ENCODE measurements at regions not wholly inside any gene's neighbourhood (a gene's known extent, or its start where the extent isn't known, plus 50 kb on each side); places are given as distances from the start of the nearest gene placed in this dataset.

GRCh38 chr4:162366146-162366545, 202.3 kb upstream of the FSTL5 start:
- no peak overlapping the region for H3K4me3 ChIP-seq (ENCODE audit: extremely low read depth in 1 of 4, insufficient read depth in 2 of 4, low read depth in 3 of 4, low read length in 4 of 4)
- H3K56ac ChIP-seq (replicated peaks; ENCODE audit: insufficient read length, low read depth, low read length) = no peak overlapping the region
- H3K36me3 ChIP-seq (ENCODE audit: control insufficient read depth in 2 of 4, insufficient read depth in 4 of 4, low read length in 3 of 4) = no peaks in the 10 kb centered on the region
- H3K27ac ChIP-seq (ENCODE audit: low read depth, low read length) = no peak overlapping the region
- H2BK120ac ChIP-seq (replicated peaks; ENCODE audit: low read depth, low read length) = no peak overlapping the region
- H3K4me2 ChIP-seq (ENCODE audit: insufficient read depth in 1 of 2, low read depth in 2 of 2, low read length in 2 of 2) = no peak overlapping the region
- H2BK12ac ChIP-seq (ENCODE audit: low read depth, low read length) = no peak overlapping the region
- H3K23ac ChIP-seq (ENCODE audit: insufficient read length) = no peak overlapping the region
- TF ChIP-seq ASH2L (IDR thresholded peaks at IDR 0.05; ENCODE audit: low read length) (no peak), CTCF (IDR thresholded peaks at IDR 0.05; ENCODE audit: control extremely low read depth in 1 of 3, insufficient read depth in 1 of 3, low read depth in 1 of 3, low read length in 3 of 3) (no peak)
- no peaks in the 10 kb centered on the region for H3K27me3 ChIP-seq (replicated peaks in 1 of 4; ENCODE audit: control insufficient read depth in 3 of 4, extremely low read depth in 1 of 4, insufficient read depth in 3 of 4, low read length in 3 of 4)
- H3K79me1 ChIP-seq (ENCODE audit: low read depth, low read length) = no peaks in the 10 kb centered on the region
- CTCF ChIA-PET (ENCODE audit: partially characterized antibody) = no interaction called here
- H3K9ac ChIP-seq (replicated peaks in 1 of 4; ENCODE audit: extremely low read depth in 1 of 4, low read depth in 3 of 4, low read length in 3 of 4) = no peak overlapping the region
- H4K91ac ChIP-seq (replicated peaks; ENCODE audit: insufficient read length, low read length) = no peak overlapping the region
- H2BK15ac ChIP-seq (ENCODE audit: low read length) = no peak overlapping the region
- no peaks in the 10 kb centered on the region for H3K9me3 ChIP-seq (ENCODE audit: insufficient read depth in 2 of 2, low read depth in 1 of 2, low read length in 1 of 2)
- POLR2A ChIA-PET (ENCODE audit: partially characterized antibody) = no interaction called here
- H3K18ac ChIP-seq (ENCODE audit: extremely low read depth, low read length) = no peak overlapping the region
- no peak overlapping the region for H2AFZ ChIP-seq (ENCODE audit: low read length)
- H3K4me1 ChIP-seq (replicated peaks in 1 of 4; ENCODE audit: control insufficient read depth in 3 of 4, insufficient read depth in 4 of 4, low read length in 3 of 4) = peaks cover 0 to 3% (median 0%) of the 10 kb centered on the region in 4 experiments; a peak in 1 of 7 replicates
- no peak overlapping the region for H2BK20ac ChIP-seq (ENCODE audit: low read length)
- H4K8ac ChIP-seq (ENCODE audit: extremely low read depth, insufficient read depth, low read length) = no peak overlapping the region
- H4K20me1 ChIP-seq (replicated peaks in 1 of 2; ENCODE audit: control insufficient read depth in 1 of 2, insufficient read depth in 2 of 2, low read length in 2 of 2) = no peaks in the 10 kb centered on the region
- DNase-seq (ENCODE audit: low read depth in 1 of 2, low spot score in 2 of 2) (no peak), FAIRE-seq (no peak)
- no peak overlapping the region for H2AK5ac ChIP-seq (ENCODE audit: low read depth, low read length)
- H3K23me2 ChIP-seq (ENCODE audit: low read depth, low read length) = no peaks in the 10 kb centered on the region
- no peak overlapping the region for H3K4ac ChIP-seq (replicated peaks; ENCODE audit: insufficient read length, low read depth, low read length)
- H4K5ac ChIP-seq (ENCODE audit: insufficient read length, low read depth, low read length) = no peak overlapping the region
- no peaks in the 10 kb centered on the region for H3K79me2 ChIP-seq (ENCODE audit: control insufficient read depth in 1 of 2, insufficient read depth in 2 of 2, low read length in 2 of 2)
- no peak overlapping the region for H3K14ac ChIP-seq (ENCODE audit: insufficient read length)
- H2BK5ac ChIP-seq (ENCODE audit: low read depth, low read length) = no peak overlapping the region

Measured in H1 (cell line).